Liver (tissue), 8 donors: ENCODE measurements at regions not wholly inside any gene's neighbourhood (a gene's known extent, or its start where the extent isn't known, plus 50 kb on each side); places are given as distances from the start of the nearest gene placed in this dataset.

Source experiments
- DNase-seq: peaks from one replicate; pipeline ENCODE4 v3.0.0-alpha.2; 2017; ENCODE audit warnings: low spot score
- H3K27ac ChIP-seq, 2 donors: one replicate each; pipeline ENCODE4 v1.7.0; 2013; ENCODE audit warnings: inconsistent platforms in 2 of 2, low read length in 2 of 2, control low read depth in 1 of 2, low read depth in 1 of 2, mild to moderate bottlenecking in 1 of 2
- H3K27me3 ChIP-seq, 4 donors: one replicate each; pipeline versions ENCODE4 v1.6.1 to v1.7.0; 2013; ENCODE audit warnings: low read length in 3 of 4, inconsistent platforms in 1 of 4, mild to moderate bottlenecking in 1 of 4, moderate library complexity in 1 of 4; ENCODE audit not compliant: control insufficient read depth in 4 of 4, insufficient read depth in 4 of 4
- H3K36me3 ChIP-seq, 4 donors: one replicate each; pipeline versions ENCODE4 v1.6.1 to v1.7.0; 2013; ENCODE audit warnings: low read length in 3 of 4, mild to moderate bottlenecking in 3 of 4, low read depth in 1 of 4, moderate library complexity in 1 of 4; ENCODE audit not compliant: control insufficient read depth in 4 of 4, insufficient read depth in 3 of 4
- H3K4me1 ChIP-seq, 4 donors: one replicate each; pipeline versions ENCODE4 v1.6.1 to v1.7.0; 2013; ENCODE audit warnings: low read length in 3 of 4, mild to moderate bottlenecking in 3 of 4, moderate library complexity in 1 of 4; ENCODE audit not compliant: control insufficient read depth in 4 of 4, insufficient read depth in 4 of 4
- H3K4me3 ChIP-seq, 3 donors: one replicate each; pipeline versions ENCODE4 v1.6.1 to v1.7.0; 2013; ENCODE audit warnings: low read length in 3 of 3, control low read depth in 1 of 3, low read depth in 1 of 3, mild to moderate bottlenecking in 1 of 3
- H3K9ac ChIP-seq, 2 donors: one replicate each; pipeline ENCODE4 v1.7.0; 2013; ENCODE audit warnings: low read length in 2 of 2, mild to moderate bottlenecking in 2 of 2, moderate library complexity in 2 of 2, control low read depth in 1 of 2, low read depth in 1 of 2
- H3K9me3 ChIP-seq, 4 donors: one replicate each; pipeline versions ENCODE4 v1.6.1 to v1.7.0; 2013; ENCODE audit warnings: low read length in 3 of 4; ENCODE audit not compliant: control insufficient read depth in 4 of 4
- EGR1 ChIP-seq, 2 donors: IDR thresholded peaks; 2 replicates each; pipeline ENCODE4 v1.6.1; 2016 to 2018; ENCODE audit warnings: antibody characterized with exemption in 2 of 2, low read depth in 2 of 2
- FOXA1 ChIP-seq: IDR thresholded peaks from 2 replicates; pipeline ENCODE4 v1.6.1; 2016; ENCODE audit warnings: antibody characterized with exemption
- HNF4A ChIP-seq, 2 donors: conservative IDR thresholded peaks; 2 replicates each; pipeline ENCODE4 v1.6.1; 2016; ENCODE audit warnings: antibody characterized with exemption in 2 of 2, mild to moderate bottlenecking in 2 of 2
- HNF4G ChIP-seq: IDR thresholded peaks from 2 replicates; pipeline ENCODE4 v1.6.1; 2016; ENCODE audit warnings: antibody characterized with exemption
- JUND ChIP-seq, 2 donors: IDR thresholded peaks; 2 replicates each; pipeline ENCODE4 v1.6.1; 2016; ENCODE audit warnings: antibody characterized with exemption in 2 of 2
- RXRA ChIP-seq, 2 donors: IDR thresholded peaks; 2 replicates each; pipeline ENCODE4 v1.6.1; 2017 to 2018; ENCODE audit warnings: antibody characterized with exemption in 2 of 2, mild to moderate bottlenecking in 1 of 2
- SP1 ChIP-seq: IDR thresholded peaks from 2 replicates; pipeline ENCODE4 v1.6.1; 2018; ENCODE audit warnings: antibody characterized with exemption, mild to moderate bottlenecking
- YY1 ChIP-seq: IDR thresholded peaks from 2 replicates; pipeline ENCODE4 v1.6.1; 2016; ENCODE audit warnings: antibody characterized with exemption, mild to moderate bottlenecking
- whole genome bisulfite sequencing: extraction: QIAGEN DNeasy Blood & Tissue Kit; methylation state at CpG from one replicate; pipeline ENCODE4 v1.1.7; 2013; 5-methylcytosine and 5-hydroxymethylcytosine counted together
- TF ChIP-seq, protein P1 (sequence below): IDR thresholded peaks from 2 replicates; pipeline ENCODE4 v1.6.1; 2016; ENCODE audit warnings: antibody characterized with exemption
- TF ChIP-seq, protein P2 (sequence below): IDR thresholded peaks from 2 replicates; pipeline ENCODE4 v1.6.1; 2016; ENCODE audit warnings: antibody characterized with exemption
- TF ChIP-seq, protein P3 (sequence below): IDR thresholded peaks from 2 replicates; pipeline ENCODE4 v1.6.1; 2016; ENCODE audit warnings: antibody characterized with exemption
- TF ChIP-seq, protein P4 (sequence below): IDR thresholded peaks from 2 replicates; pipeline ENCODE4 v1.6.1; 2016; ENCODE audit warnings: antibody characterized with exemption, mild to moderate bottlenecking
- TF ChIP-seq, protein P5 (sequence below): fragments of 150-350 bp; IDR thresholded peaks from 2 replicates; pipeline ENCODE4 v1.5.1; 2017; ENCODE audit warnings: improper control_type of control experiment, low read depth, low read length; ENCODE audit not compliant: missing input control
- donor health status: healthy.
- donor health status: healthy.
- donor health status: healthy.
- donor health status: healthy.
- donor health status: healthy.

DNA sequence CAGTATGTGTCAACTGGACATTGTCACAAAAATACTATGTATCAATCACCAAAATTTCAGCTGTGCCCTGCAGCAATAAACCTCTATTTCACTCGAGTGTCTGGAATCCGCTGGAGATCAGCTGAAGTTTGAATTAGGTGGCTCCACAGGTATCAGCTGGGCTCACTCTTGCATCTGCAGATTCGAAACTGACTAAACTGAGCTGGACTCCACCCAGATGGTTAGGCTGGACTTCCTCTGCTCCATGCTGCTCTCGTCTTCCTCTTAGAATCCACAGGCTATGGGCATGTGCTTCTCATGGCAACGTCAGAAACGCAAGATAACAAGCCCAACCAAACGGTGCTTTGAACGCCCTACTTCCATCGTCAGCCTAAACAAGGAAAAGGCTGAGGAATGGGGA is 565.3 kb upstream of the ROBO2 start:
- Histone ChIP-seq H3K4me3 (no peak overlapping the region), H3K9ac (no peak overlapping the region)
- WGBS: 68% methylated on average over 9 of the region's 9 CpGs

DNA sequence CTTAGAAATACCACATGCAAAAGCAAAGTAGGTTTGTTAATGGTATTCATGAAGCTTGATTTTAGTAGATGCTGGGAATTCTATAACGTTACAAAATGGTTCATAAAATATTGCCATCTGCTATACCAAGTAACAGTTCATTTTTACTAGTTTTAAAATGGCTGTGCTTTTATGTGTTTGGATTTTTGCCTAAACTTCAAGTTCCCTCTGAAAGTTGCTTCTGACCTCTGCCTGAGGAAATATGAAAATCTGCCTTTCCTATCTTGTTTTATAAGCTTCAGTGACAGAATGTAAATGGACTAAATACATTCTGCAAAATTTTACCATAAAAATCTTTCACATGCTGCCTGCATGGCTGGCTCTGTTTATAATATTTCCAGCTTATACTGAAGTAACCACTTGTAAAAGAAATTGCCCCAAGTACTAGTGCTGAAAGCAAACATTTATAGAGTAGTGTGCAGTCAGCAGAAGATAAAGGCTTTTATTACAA is 560.7 kb upstream of the ROBO2 start:
- no peak overlapping the region for H3K4me3 ChIP-seq
- H3K9me3 ChIP-seq: peaks cover 0 to 4% (median 0%) of the 10 kb centered on the region in 4 donors
- WGBS: 54% methylated on average over 1 of the region's 1 CpG
- no peak overlapping the region for H3K9ac ChIP-seq
- TF ChIP-seq HNF4G: no peak
- no peaks in the 10 kb centered on the region for H3K4me1 ChIP-seq
- no peak overlapping the region for H3K27ac ChIP-seq
- H3K27me3 ChIP-seq: no peaks in the 10 kb centered on the region
- H3K36me3 ChIP-seq: no peaks in the 10 kb centered on the region
- DNase-seq: no peak

More for the DNA sequence above, 565.3 kb upstream of the ROBO2 start:
- Histone ChIP-seq H3K27ac (no peak overlapping the region), H3K36me3 (no peaks in the 10 kb centered on the region), H3K27me3 (no peaks in the 10 kb centered on the region), H3K9me3 (peaks cover 0 to 4% (median 0%) of the 10 kb centered on the region in 4 donors), H3K4me1 (no peaks in the 10 kb centered on the region)
- no peak for DNase-seq
- TF ChIP-seq RXRA (IDR thresholded peaks at IDR 0.05) (no peak), FOXA1 (no peak), HNF4G (no peak), SP1 (no peak)
- TF ChIP-seq, protein P1, sequence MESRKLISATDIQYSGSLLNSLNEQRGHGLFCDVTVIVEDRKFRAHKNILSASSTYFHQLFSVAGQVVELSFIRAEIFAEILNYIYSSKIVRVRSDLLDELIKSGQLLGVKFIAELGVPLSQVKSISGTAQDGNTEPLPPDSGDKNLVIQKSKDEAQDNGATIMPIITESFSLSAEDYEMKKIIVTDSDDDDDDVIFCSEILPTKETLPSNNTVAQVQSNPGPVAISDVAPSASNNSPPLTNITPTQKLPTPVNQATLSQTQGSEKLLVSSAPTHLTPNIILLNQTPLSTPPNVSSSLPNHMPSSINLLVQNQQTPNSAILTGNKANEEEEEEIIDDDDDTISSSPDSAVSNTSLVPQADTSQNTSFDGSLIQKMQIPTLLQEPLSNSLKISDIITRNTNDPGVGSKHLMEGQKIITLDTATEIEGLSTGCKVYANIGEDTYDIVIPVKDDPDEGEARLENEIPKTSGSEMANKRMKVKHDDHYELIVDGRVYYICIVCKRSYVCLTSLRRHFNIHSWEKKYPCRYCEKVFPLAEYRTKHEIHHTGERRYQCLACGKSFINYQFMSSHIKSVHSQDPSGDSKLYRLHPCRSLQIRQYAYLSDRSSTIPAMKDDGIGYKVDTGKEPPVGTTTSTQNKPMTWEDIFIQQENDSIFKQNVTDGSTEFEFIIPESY: no peak

DNA sequence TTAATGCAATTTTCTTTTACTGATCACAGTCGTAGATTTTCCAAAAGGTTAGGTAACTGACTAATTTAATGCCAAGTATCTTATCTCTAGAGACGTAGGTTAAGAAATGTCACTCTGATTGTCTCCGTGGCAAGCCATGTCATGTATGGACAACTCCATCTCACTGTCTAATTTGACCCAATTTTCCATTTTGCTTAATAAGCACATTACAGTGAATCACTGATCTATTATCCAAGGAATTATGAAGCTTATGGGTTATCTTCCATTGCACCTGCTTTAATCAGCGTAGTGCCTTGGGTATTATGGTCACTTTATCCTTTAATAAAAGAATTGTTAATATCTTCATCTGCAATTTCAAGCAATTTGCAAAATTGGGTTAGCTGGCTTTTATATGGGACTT is 557.4 kb upstream of the ROBO2 start:
- DNase-seq: no peak
- no peak overlapping the region for H3K27ac ChIP-seq

More for the DNA sequence above, 557.4 kb upstream of the ROBO2 start:
- H3K27me3 ChIP-seq: no peaks in the 10 kb centered on the region
- WGBS: 71% methylated on average over 4 of the region's 4 CpGs
- TF ChIP-seq YY1 (no peak), HNF4A (conservative IDR thresholded peaks at IDR 0.05) (no peak), RXRA (IDR thresholded peaks at IDR 0.05) (no peak), JUND (IDR thresholded peaks at IDR 0.05) (no peak), EGR1 (IDR thresholded peaks at IDR 0.05; ENCODE audit: low read depth in 2 of 2) (no peak), FOXA1 (no peak), SP1 (no peak)
- TF ChIP-seq, protein P1: no peak
- TF ChIP-seq, protein P2, sequence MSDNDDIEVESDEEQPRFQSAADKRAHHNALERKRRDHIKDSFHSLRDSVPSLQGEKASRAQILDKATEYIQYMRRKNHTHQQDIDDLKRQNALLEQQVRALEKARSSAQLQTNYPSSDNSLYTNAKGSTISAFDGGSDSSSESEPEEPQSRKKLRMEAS: no peak
- TF ChIP-seq, protein P3, sequence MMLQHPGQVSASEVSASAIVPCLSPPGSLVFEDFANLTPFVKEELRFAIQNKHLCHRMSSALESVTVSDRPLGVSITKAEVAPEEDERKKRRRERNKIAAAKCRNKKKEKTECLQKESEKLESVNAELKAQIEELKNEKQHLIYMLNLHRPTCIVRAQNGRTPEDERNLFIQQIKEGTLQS: no peak
- TF ChIP-seq, protein P4, sequence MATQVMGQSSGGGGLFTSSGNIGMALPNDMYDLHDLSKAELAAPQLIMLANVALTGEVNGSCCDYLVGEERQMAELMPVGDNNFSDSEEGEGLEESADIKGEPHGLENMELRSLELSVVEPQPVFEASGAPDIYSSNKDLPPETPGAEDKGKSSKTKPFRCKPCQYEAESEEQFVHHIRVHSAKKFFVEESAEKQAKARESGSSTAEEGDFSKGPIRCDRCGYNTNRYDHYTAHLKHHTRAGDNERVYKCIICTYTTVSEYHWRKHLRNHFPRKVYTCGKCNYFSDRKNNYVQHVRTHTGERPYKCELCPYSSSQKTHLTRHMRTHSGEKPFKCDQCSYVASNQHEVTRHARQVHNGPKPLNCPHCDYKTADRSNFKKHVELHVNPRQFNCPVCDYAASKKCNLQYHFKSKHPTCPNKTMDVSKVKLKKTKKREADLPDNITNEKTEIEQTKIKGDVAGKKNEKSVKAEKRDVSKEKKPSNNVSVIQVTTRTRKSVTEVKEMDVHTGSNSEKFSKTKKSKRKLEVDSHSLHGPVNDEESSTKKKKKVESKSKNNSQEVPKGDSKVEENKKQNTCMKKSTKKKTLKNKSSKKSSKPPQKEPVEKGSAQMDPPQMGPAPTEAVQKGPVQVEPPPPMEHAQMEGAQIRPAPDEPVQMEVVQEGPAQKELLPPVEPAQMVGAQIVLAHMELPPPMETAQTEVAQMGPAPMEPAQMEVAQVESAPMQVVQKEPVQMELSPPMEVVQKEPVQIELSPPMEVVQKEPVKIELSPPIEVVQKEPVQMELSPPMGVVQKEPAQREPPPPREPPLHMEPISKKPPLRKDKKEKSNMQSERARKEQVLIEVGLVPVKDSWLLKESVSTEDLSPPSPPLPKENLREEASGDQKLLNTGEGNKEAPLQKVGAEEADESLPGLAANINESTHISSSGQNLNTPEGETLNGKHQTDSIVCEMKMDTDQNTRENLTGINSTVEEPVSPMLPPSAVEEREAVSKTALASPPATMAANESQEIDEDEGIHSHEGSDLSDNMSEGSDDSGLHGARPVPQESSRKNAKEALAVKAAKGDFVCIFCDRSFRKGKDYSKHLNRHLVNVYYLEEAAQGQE: no peak
- TF ChIP-seq, protein P5, sequence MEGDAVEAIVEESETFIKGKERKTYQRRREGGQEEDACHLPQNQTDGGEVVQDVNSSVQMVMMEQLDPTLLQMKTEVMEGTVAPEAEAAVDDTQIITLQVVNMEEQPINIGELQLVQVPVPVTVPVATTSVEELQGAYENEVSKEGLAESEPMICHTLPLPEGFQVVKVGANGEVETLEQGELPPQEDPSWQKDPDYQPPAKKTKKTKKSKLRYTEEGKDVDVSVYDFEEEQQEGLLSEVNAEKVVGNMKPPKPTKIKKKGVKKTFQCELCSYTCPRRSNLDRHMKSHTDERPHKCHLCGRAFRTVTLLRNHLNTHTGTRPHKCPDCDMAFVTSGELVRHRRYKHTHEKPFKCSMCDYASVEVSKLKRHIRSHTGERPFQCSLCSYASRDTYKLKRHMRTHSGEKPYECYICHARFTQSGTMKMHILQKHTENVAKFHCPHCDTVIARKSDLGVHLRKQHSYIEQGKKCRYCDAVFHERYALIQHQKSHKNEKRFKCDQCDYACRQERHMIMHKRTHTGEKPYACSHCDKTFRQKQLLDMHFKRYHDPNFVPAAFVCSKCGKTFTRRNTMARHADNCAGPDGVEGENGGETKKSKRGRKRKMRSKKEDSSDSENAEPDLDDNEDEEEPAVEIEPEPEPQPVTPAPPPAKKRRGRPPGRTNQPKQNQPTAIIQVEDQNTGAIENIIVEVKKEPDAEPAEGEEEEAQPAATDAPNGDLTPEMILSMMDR: no peak
- H3K4me1 ChIP-seq: no peaks in the 10 kb centered on the region
- H3K9ac ChIP-seq: no peak overlapping the region
- no peak overlapping the region for H3K4me3 ChIP-seq
- no peaks in the 10 kb centered on the region for H3K36me3 ChIP-seq
- no peaks in the 10 kb centered on the region for H3K9me3 ChIP-seq
